Breast epithelium (tissue), 4 donors: ENCODE measurements at regions not wholly inside any gene's neighbourhood (a gene's known extent, or its start where the extent isn't known, plus 50 kb on each side); places are given as distances from the start of the nearest gene placed in this dataset.

ENCODE experiments used
- DNase-seq, 2 donors: peaks; one replicate each; pipeline ENCODE4 v3.0.0-alpha.2; 2019; ENCODE audit warnings: low spot score in 2 of 2
- H3K27ac ChIP-seq, 2 donors: fragments of 200-600 bp; sonication (generic) in 1 of 2; one replicate each; pipeline ENCODE4 v1.5.1; 2016 to 2019; ENCODE audit warnings: mild to moderate bottlenecking in 1 of 2
- H3K27me3 ChIP-seq, 2 donors: fragments of 200-600 bp; sonication (generic) in 1 of 2; one replicate each; pipeline versions ENCODE4 v1.5.1 to v1.6.0; 2017 to 2019; ENCODE audit warnings: control low read depth in 1 of 2, mild to moderate bottlenecking in 1 of 2
- H3K36me3 ChIP-seq: fragments of 200-600 bp; one replicate; pipeline ENCODE4 v1.5.1; 2019
- H3K4me1 ChIP-seq, 2 donors: fragments of 200-600 bp; sonication (generic); one replicate each; pipeline ENCODE4 v1.5.1; 2016 to 2019; ENCODE audit warnings: control low read depth in 1 of 2
- H3K4me3 ChIP-seq, 3 donors: fragments of 200-600 bp; sonication (generic); 1 replicate in 2 of 3; 2 replicates in 1 of 3; pipeline ENCODE4 v1.5.1; 2016 to 2019; ENCODE audit warnings: mild to moderate bottlenecking in 3 of 3, moderate library complexity in 2 of 3
- H3K9me3 ChIP-seq, 2 donors: fragments of 200-600 bp; sonication (generic) in 1 of 2; one replicate each; pipeline ENCODE4 v1.5.1; 2016 to 2019; ENCODE audit warnings: control low read depth in 1 of 2
- POLR2A ChIP-seq: fragments of 450-650 bp; IDR thresholded peaks from one replicate; pipeline ENCODE4 v1.6.1; 2016; ENCODE audit warnings: antibody characterized with exemption, mild to moderate bottlenecking, moderate library complexity
- POLR2AphosphoS5 ChIP-seq, 3 donors: sonication (generic); formaldehyde crosslinking; IDR thresholded peaks; one replicate each; pipeline ENCODE4 v1.6.1; 2017; ENCODE audit warnings: antibody characterized with exemption in 3 of 3
- intact Hi-C: fragments of 100-400 bp; cut with DNase I; formaldehyde crosslinking; loops from one replicate; pipeline ENCODE4 v1.15.1; 2023; ENCODE audit warnings: low total_unique reads
- TF ChIP-seq, protein P1 (sequence below), 3 donors: fragments of 450-650 bp; IDR thresholded peaks; one replicate each; pipeline ENCODE4 v1.5.1; 2016 to 2017; ENCODE audit warnings: antibody characterized with exemption in 3 of 3, mild to moderate bottlenecking in 3 of 3, moderate library complexity in 3 of 3

DNA sequence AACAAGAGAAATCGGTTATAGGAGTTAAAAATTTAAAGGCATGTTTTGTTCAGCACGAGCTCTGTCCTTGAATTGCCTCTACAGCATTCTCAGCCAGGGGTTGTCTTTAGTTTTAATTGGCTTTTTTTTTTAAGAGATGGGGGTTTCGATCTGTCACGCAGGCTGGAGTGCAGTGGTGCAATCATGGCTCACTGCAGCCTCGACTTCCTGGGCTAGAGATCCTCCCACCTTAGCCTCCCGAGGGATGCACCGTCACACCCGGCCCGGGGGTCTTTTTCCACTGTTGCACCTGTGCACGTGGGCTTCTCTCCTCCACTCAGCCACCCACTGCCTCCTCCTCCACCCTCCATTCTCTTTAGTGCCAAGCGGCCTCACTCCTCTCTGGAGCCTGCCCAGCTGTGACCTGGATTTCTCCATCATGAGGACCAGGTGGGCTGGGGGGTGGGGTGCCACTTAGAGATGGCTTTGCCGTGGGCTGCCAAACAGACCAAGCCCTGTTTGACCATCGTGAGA, 106.8 kb upstream of the SEC14L1 start:
- H3K27me3 ChIP-seq = peaks cover 0 to 2% of the 10 kb centered on the region in 2 donors
- no peak overlapping the region for H3K27ac ChIP-seq
- intact Hi-C loops = no loop called here
- TF ChIP-seq POLR2AphosphoS5 (IDR thresholded peaks at IDR 0.05) (no peak), POLR2A (no peak)
- TF ChIP-seq, protein P1, sequence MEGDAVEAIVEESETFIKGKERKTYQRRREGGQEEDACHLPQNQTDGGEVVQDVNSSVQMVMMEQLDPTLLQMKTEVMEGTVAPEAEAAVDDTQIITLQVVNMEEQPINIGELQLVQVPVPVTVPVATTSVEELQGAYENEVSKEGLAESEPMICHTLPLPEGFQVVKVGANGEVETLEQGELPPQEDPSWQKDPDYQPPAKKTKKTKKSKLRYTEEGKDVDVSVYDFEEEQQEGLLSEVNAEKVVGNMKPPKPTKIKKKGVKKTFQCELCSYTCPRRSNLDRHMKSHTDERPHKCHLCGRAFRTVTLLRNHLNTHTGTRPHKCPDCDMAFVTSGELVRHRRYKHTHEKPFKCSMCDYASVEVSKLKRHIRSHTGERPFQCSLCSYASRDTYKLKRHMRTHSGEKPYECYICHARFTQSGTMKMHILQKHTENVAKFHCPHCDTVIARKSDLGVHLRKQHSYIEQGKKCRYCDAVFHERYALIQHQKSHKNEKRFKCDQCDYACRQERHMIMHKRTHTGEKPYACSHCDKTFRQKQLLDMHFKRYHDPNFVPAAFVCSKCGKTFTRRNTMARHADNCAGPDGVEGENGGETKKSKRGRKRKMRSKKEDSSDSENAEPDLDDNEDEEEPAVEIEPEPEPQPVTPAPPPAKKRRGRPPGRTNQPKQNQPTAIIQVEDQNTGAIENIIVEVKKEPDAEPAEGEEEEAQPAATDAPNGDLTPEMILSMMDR (IDR thresholded peaks at IDR 0.05) = no peak
- H3K4me1 ChIP-seq = no peaks in the 10 kb centered on the region
- H3K4me3 ChIP-seq = no peak overlapping the region
- peaks cover 11 to 14% of the 10 kb centered on the region in 2 donors for H3K9me3 ChIP-seq
- no peak for DNase-seq
- H3K36me3 ChIP-seq = no peaks in the 10 kb centered on the region

GRCh38 chr17:77034677-77035424, 105.9 kb upstream of the SEC14L1 start:
- Histone ChIP-seq H3K27ac (no peak overlapping the region), H3K4me3 (no peak overlapping the region), H3K4me1 (no peaks in the 10 kb centered on the region), H3K36me3 (no peaks in the 10 kb centered on the region), H3K27me3 (peaks cover 0 to 2% of the 10 kb centered on the region in 2 donors), H3K9me3 (peaks cover 11 to 14% of the 10 kb centered on the region in 2 donors)
- no peak for TF ChIP-seq POLR2AphosphoS5 (IDR thresholded peaks at IDR 0.05)
- TF ChIP-seq, protein P1 (IDR thresholded peaks at IDR 0.05) = no peak
- no peak for TF ChIP-seq POLR2A
- no peak for DNase-seq
- intact Hi-C loops = loop anchor here (5.0 kb wide), 1 partner anchor 688 kb away; no protein-coding TSS in a partner anchor

DNA sequence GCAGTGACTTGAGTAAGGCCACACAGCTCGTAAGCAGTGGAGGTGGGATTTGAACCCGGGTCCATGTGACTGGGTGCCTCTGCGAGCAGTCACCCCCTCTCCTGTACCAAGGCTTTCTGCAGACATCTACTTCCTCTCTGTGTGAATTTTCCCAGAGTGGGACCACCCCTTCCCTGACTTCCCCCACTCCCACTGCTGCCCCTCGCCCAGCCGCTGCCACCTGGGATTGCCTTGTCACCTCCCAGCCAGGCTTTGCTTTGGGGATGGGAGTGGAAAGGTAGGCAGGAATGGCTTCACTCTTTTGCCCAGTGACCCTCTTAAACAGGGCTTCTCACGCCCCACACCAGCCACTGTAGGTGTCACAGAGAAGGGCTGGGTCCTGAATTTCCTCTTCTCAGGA, 105.2 kb upstream of the SEC14L1 start:
- intact Hi-C loops = loop anchor here (5.0 kb wide), 1 partner anchor 688 kb away; no protein-coding TSS in a partner anchor
- H3K27me3 ChIP-seq = peaks cover 0 to 2% of the 10 kb centered on the region in 2 donors

DNA sequence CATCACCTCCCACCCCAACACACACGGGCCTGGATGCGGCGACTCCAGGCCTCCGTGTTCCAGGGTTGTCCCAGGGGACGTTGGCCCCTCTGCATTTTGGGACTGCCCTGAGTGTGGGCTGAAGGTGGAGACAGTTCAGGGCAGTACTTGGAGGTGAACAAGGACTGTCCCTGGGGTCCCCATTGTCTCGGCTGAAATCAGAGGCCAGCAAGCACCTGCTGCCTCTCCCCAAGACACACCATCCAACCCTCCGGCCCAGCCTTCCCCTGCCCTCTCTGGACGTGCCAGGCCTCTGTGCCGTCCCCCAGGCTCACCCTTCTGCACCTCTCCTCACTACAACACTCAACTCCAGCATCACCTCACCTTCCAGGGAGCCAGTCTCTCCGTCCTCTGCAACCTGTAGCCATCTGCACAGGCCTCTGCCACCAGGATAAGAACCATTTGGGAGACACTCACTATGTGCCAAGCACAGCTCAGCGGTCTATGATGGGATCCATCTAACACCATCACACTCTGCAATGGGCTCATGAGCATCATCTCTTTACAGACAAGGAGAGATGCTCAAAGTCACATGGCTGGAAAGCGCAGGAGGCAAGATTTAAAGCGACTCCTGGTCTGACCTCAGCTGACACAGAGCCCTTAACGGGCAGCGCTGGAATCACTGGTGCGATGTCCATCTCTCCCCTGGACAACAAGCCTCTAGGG, 104.5 kb upstream of the SEC14L1 start:
- Histone ChIP-seq H3K27me3 (peaks cover 0 to 2% of the 10 kb centered on the region in 2 donors), H3K4me1 (no peaks in the 10 kb centered on the region), H3K36me3 (no peaks in the 10 kb centered on the region), H3K4me3 (no peak overlapping the region), H3K9me3 (peaks cover 11 to 13% of the 10 kb centered on the region in 2 donors), H3K27ac (no peak overlapping the region)
- no peak for DNase-seq
- TF ChIP-seq POLR2AphosphoS5 (IDR thresholded peaks at IDR 0.05) = no peak
- TF ChIP-seq, protein P1 (IDR thresholded peaks at IDR 0.05) = no peak
- no peak for TF ChIP-seq POLR2A
- intact Hi-C loops = loop anchor here (5.0 kb wide), 1 partner anchor 689 kb away; no protein-coding TSS in a partner anchor

More for the DNA sequence above, 105.2 kb upstream of the SEC14L1 start:
- Histone ChIP-seq H3K4me3 (no peak overlapping the region), H3K27ac (no peak overlapping the region), H3K36me3 (no peaks in the 10 kb centered on the region), H3K4me1 (no peaks in the 10 kb centered on the region), H3K9me3 (peaks cover 11 to 14% of the 10 kb centered on the region in 2 donors)
- TF ChIP-seq, protein P1 (IDR thresholded peaks at IDR 0.05) = no peak
- no peak for TF ChIP-seq POLR2A
- no peak for TF ChIP-seq POLR2AphosphoS5 (IDR thresholded peaks at IDR 0.05)
- DNase-seq = no peak
